GM23338 (cell line): ENCODE measurements at regions not wholly inside any gene's neighbourhood (a gene's known extent, or its start where the extent isn't known, plus 50 kb on each side); places are given as distances from the start of the nearest gene placed in this dataset.

Source experiments
- ETS1 ChIP-seq: IDR thresholded peaks from 2 replicates; pipeline ENCODE4 v1.6.1; 2016; ENCODE audit warnings: antibody characterized with exemption
- EZH2 ChIP-seq: fragments of 200-600 bp; sonication (generic); IDR thresholded peaks from one replicate; pipeline ENCODE4 v1.8.0; 2017; ENCODE audit warnings: antibody characterized with exemption, mild to moderate bottlenecking, low read depth; ENCODE audit not compliant: unreplicated experiment
- EZH2phosphoT487 ChIP-seq: fragments of 200-600 bp; sonication (generic); IDR thresholded peaks from one replicate; pipeline ENCODE4 v1.8.1; 2018; ENCODE audit warnings: antibody characterized with exemption; ENCODE audit not compliant: unreplicated experiment
- JUNB ChIP-seq: IDR thresholded peaks from one replicate; pipeline ENCODE4 v1.6.1; 2016; ENCODE audit warnings: antibody characterized with exemption; ENCODE audit not compliant: unreplicated experiment
- POLR2AphosphoS5 ChIP-seq: IDR thresholded peaks from 2 replicates; pipeline ENCODE4 v1.6.1; 2016; ENCODE audit warnings: antibody characterized with exemption, low read depth
- REST ChIP-seq: IDR thresholded peaks from one replicate; pipeline ENCODE4 v1.6.1; 2018; ENCODE audit warnings: antibody characterized with exemption; ENCODE audit not compliant: unreplicated experiment
- TF ChIP-seq, protein P1 (sequence below), 2 experiments: fragments of 200-600 bp in 1 of 2; sonication (generic) in 1 of 2; conservative IDR thresholded peaks; 2 replicates each; pipeline versions ENCODE4 v1.5.1 to v1.6.1; 2016 to 2017; ENCODE audit warnings: antibody characterized with exemption in 2 of 2, low read depth in 2 of 2, mild to moderate bottlenecking in 2 of 2, moderate library complexity in 1 of 2

DNA sequence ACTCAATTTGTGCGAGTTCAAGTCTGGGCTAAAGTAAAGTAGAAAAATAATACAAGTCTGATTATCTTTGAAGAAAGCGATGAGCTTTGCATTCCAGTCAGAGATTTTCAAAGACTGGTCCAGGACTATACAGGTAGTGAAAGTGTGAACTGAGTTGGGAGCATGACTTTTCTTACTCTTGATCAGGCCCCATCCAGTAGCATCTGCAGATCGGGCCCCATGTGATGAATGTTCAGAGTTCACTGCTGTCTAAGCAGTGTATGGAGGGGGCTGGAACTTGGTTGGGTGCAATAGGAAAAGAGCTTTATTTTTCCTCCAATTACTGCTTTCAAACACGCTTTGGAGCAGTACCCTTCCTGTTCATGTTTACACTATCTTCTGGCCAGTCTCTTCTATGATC, 747.4 kb upstream of the ID2 start:
- TF ChIP-seq EZH2phosphoT487 (no peak), EZH2 (no peak), JUNB (no peak), POLR2AphosphoS5 (no peak), ETS1 (no peak), REST (no peak)
- TF ChIP-seq, protein P1, sequence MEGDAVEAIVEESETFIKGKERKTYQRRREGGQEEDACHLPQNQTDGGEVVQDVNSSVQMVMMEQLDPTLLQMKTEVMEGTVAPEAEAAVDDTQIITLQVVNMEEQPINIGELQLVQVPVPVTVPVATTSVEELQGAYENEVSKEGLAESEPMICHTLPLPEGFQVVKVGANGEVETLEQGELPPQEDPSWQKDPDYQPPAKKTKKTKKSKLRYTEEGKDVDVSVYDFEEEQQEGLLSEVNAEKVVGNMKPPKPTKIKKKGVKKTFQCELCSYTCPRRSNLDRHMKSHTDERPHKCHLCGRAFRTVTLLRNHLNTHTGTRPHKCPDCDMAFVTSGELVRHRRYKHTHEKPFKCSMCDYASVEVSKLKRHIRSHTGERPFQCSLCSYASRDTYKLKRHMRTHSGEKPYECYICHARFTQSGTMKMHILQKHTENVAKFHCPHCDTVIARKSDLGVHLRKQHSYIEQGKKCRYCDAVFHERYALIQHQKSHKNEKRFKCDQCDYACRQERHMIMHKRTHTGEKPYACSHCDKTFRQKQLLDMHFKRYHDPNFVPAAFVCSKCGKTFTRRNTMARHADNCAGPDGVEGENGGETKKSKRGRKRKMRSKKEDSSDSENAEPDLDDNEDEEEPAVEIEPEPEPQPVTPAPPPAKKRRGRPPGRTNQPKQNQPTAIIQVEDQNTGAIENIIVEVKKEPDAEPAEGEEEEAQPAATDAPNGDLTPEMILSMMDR (conservative IDR thresholded peaks at IDR 0.05; ENCODE audit: low read depth in 2 of 2): no peak
